ENCODE measurements at regions not wholly inside any gene's neighbourhood (a gene's known extent, or its start where the extent isn't known, plus 50 kb on each side); places are given as distances from the start of the nearest gene placed in this dataset.

GRCh38 chrX:39909996-39910395, 187.8 kb downstream of the BCOR start:
- no peak for TF ChIP-seq CTCF (IDR thresholded peaks at IDR 0.05; ENCODE audit: insufficient read depth, low read length, severe bottlenecking)
- FAIRE-seq (no peak), DNase-seq (ENCODE audit: low read depth) (no peak)
- H3K36me3 ChIP-seq (ENCODE audit: control insufficient read depth, insufficient read depth, low read length) = no peaks in the 10 kb centered on the region
- no peaks in the 10 kb centered on the region for H3K27me3 ChIP-seq (ENCODE audit: control insufficient read depth, insufficient read depth, low read length)
- H3K4me3 ChIP-seq (ENCODE audit: low read depth, low read length) = no peak overlapping the region

DNA sequence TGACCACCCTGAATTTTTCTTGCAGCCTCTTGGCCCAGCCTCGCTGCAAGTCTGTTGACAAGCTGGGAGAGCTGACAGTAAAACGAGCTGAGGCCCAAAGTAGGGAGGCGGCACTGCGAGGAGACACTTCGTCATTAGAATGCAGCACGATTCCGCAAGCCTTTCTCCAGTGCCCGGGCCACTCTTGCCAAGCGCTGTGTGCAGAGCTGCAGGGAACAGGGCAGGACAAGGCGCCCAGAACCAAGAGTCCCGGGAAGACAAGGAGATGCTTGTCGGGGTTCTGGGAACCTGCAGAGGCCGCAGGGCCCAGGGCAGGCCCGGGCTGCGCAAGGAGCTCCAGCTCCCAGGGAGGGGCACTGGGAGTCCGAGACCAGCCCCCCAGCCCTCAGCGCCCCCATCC, 187.1 kb downstream of the BCOR start:
- DNase-seq (ENCODE audit: low read depth) (no peak), FAIRE-seq (no peak)
- H3K4me3 ChIP-seq (ENCODE audit: low read depth, low read length) = no peak overlapping the region
- TF ChIP-seq CTCF (IDR thresholded peaks at IDR 0.05; ENCODE audit: insufficient read depth, low read length, severe bottlenecking) = no peak
- no peaks in the 10 kb centered on the region for H3K27me3 ChIP-seq (ENCODE audit: control insufficient read depth, insufficient read depth, low read length)
- H3K36me3 ChIP-seq (ENCODE audit: control insufficient read depth, insufficient read depth, low read length) = no peaks in the 10 kb centered on the region

GRCh38 chrX:39911278-39911897, 186.4 kb downstream of the BCOR start:
- H3K36me3 ChIP-seq (ENCODE audit: control insufficient read depth, insufficient read depth, low read length) = no peaks in the 10 kb centered on the region
- FAIRE-seq = no peak
- no peak overlapping the region for H3K4me3 ChIP-seq (ENCODE audit: low read depth, low read length)
- no peaks in the 10 kb centered on the region for H3K27me3 ChIP-seq (ENCODE audit: control insufficient read depth, insufficient read depth, low read length)
- no peak for TF ChIP-seq CTCF (IDR thresholded peaks at IDR 0.05; ENCODE audit: insufficient read depth, low read length, severe bottlenecking)
- no peak for DNase-seq (ENCODE audit: low read depth)

GRCh38 chrX:39912126-39912525, 185.6 kb downstream of the BCOR start:
- Histone ChIP-seq H3K36me3 (ENCODE audit: control insufficient read depth, insufficient read depth, low read length) (no peaks in the 10 kb centered on the region), H3K4me3 (ENCODE audit: low read depth, low read length) (no peak overlapping the region), H3K27me3 (ENCODE audit: control insufficient read depth, insufficient read depth, low read length) (no peaks in the 10 kb centered on the region)
- DNase-seq (ENCODE audit: low read depth) (no peak), FAIRE-seq (no peak)
- TF ChIP-seq CTCF (IDR thresholded peaks at IDR 0.05; ENCODE audit: insufficient read depth, low read length, severe bottlenecking) = no peak

DNA sequence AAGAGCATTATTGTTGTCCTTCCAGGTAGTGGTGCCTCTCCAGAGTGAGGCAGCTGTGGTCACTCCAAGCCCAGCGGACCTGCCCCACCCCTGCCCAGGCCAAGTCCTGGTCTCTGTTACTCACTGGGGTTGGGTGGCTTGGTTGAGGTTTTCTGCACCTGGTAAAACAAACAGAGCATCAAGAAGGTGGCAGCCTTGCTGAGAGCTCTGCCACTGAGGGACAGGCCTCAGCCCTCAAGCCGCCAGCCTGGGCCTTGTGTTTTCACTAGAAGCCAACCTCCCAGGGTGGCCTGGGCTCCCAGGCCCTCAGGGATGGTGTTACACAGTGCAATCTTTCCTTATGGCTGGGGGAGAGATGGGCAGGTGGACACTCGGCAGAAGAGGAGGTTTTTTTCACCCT, 182.7 kb downstream of the BCOR start:
- DNase-seq (ENCODE audit: low read depth) = no peak
- no peak for TF ChIP-seq CTCF (IDR thresholded peaks at IDR 0.05; ENCODE audit: insufficient read depth, low read length, severe bottlenecking)
- Histone ChIP-seq H3K36me3 (ENCODE audit: control insufficient read depth, insufficient read depth, low read length) (no peaks in the 10 kb centered on the region), H3K27me3 (ENCODE audit: control insufficient read depth, insufficient read depth, low read length) (no peaks in the 10 kb centered on the region), H3K4me3 (ENCODE audit: low read depth, low read length) (no peak overlapping the region)
- no peak for FAIRE-seq

- FAIRE-seq (no peak), DNase-seq (ENCODE audit: low read depth) (no peak)
- Histone ChIP-seq H3K4me3 (ENCODE audit: low read depth, low read length) (no peak overlapping the region), H3K36me3 (ENCODE audit: control insufficient read depth, insufficient read depth, low read length) (no peaks in the 10 kb centered on the region), H3K27me3 (ENCODE audit: control insufficient read depth, insufficient read depth, low read length) (no peaks in the 10 kb centered on the region)
- no peak for TF ChIP-seq CTCF (IDR thresholded peaks at IDR 0.05; ENCODE audit: insufficient read depth, low read length, severe bottlenecking)
These were observed 182.2 kb downstream of the BCOR start for GRCh38 chrX:39915596-39915995.
